ENCODE measurements at regions not wholly inside any gene's neighbourhood (a gene's known extent, or its start where the extent isn't known, plus 50 kb on each side); places are given as distances from the start of the nearest gene placed in this dataset.
"Not testable (repeated sequence)": the region's sequence is repeated elsewhere in the genome, so short reads cannot be mapped to it uniquely, and the experiment has no call there.

DNA sequence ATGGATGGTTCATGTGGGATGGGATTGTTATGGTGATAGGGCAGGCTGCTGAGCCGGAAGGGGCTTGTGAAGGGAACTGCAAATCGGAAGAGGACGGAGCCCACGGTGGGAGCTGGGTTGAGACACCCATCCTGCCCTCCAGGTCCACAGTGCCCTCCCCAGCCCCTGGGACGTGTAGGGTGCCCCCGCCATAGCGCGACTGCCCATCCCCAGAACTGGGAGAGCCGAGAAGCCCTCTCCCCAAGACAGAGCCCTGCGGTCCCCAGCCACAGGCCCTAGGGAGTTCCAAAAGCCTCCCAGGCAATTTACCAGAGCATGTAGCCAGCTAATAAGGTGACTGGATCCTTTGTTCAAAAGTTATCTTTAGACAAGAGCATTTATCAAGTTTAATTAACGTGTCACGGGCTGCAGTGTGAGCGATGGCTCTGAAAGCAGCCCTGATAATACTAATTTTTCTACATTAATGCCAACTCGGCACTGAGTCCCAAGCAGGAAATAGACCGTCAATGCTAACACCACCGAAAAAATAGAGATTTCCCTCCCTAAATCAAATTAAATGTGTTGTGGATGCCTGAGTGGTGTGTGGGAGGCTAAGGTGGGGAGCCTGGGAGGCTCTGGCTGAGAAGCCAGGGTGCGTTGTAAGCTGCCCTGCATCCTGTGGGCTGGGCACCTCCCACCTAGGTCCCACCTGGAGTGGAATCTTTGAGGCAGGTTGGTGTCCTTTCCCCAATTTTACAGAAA, 76.8 kb upstream of the RTL6 start:
- no peak for DNase-seq

DNA sequence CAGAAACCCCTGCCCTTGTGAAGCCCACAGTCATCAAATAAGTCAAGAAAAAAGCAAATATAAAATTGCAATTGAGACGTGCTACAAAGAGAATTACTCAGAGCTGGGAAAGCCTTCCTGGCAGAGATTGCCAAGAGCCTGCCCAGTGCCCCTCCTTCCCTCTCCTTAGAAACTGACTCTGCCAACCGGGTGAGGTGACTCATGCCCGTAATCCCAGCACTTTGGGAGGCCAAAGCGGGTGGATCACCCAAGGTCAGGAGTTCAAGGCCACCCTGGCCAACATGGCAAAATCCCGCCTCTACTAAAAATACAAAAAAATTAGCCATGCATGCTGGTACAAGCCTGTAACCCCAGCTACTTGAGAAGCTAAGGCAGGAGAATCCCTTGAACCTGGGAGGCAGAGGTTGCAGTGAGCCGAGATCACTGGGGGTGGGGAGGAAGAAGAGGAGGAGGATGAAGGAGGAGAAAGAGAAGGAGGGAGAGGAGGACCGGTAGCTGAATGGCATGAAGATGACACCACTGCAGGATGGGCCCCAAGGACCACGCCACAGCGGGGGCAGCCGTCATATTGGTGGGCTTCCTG, 76.1 kb upstream of the RTL6 start:
- DNase-seq = no peak

DNA sequence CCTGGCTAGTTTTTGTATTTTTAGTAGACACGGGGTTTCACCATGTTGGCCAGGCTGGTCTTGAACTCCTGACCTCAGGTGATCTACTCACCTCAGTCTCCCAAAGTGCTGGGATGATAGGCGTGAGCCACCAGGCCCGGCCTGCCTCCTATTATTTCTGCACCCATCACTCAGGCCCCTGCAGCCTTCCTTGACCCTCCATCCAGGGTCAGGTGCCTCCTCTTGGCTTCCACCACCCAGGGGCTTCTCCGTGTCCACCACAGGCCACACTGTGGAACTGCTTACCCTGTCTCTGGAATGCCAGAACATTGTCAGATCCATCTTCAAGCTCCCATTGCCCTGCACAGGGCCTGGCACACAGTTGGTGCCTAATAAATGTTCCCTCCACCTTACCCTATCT, 75.4 kb upstream of the RTL6 start:
- DNase-seq = no peak

DNA sequence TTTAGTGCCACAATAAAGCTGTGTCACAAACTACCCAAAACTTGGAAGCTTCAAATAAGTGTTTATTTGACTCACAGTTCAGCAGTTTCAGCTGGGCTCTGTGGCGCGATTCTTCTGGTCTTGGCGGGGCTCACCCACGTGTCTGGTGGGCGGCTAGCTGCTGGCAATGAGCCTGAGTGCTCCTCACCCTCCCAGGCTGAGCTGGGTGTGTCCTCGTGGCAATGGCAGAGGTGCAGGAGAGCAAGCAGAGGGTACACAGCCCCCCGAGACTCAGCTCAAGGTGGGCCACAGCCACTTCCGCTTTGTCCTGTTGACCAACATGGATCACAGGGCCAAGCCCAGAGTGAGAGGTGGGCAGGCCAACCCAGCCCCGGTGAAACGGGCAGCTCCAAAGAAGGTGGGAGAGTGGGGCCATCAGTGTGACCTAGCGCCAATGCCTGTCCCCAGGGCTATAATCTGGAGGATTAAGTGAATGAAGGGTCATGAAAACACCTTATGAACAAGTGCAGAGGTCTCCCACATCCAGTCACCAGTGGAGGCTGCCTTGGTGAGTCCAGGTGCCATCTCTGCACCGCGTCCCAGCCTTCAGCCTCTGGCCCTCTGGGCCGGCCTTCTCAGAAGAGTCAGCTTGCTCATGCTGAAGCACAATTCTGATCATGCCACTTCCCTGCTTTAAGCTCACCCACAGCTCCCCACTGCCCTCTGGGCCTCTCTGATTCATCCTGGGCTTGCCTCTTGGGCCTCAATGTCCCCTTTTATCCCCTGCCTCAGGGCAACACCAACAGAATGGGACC, 74.6 kb upstream of the RTL6 start:
- DNase-seq = no peak

DNA sequence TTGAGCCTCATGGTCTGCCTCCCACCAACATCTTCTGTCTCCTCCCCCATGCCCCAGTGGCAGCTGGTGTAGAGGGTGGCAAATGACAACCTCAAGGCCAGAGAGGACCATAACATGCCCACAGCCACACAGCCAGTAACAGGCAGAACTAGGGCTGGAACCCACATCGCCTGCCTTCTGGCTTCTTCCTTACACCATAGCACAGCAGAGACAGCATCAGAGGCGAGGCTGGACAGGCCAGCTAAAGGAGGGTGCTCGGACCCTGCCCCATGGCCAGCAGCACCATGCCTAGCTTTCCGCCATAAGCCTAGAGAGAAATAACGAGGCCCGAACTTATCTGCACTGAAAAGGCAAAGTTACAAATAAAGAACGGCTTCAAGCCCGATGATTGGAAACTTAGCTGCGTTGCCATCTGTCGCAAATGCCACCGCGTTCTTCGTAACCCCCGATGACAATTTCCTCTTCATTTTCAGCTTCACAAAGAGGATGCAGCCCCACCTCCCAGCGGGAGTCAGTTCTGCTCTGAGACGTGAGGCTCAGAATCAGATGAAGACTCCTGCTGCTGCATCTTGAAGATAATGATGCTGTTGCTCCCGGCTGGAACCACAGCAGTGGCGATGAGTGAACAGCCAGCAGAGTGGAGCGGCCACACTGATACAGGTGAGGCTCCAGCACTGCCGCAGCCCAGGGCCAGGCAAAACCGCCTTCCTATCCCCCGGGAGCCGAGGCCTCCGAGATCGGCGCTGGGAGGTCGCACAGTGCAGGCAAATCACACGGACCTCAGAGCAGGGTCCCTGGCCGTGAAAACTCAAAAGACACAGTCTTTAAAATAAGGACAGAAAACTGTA, 73.8 kb upstream of the RTL6 start:
- no peak for DNase-seq

DNA sequence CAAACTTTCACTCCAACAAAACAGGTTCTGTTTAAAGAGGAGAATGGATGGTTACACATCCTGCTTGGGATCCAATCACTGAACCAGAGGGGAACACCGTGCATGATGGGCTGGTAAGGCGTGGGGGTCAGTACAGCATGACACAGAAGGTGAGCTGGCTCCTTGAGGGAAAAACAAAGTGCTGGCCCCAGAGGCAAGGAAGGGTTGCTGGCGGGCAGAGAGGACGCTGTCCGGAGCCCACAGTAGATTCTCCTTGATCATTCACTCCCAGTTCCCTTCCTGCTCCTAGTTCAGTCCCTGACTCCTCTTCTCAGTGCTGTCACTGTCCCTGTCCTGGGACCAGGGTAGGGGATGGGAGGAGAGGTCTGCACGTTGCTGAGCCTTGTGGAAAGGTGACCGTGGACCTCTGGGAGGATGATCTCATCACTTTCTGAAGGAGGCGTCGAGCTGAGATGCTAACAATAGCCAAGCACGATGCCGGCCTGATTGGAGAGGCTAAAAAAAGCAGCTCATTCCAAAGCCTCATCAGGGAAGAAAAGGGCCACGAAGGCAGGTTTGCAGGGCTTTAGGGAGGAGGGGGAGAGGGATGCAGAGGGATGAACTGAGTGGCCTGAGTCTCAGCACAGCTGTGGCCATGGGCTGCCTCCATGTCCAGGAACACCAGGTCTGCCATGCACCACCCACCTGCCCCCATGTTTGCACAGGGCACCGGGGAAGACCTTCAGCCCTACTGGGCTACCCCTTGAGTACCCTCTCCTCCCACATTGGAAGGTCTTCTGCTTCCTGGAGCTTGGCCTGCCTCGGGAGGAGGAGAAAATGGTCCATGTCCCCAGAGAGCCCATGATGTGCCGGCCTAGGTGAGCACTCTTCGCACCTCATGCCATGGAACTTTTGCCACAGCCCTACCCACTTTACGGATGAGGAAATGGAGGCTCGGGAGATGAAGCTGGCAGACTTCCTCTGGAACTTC, 72.7 kb upstream of the RTL6 start:
- no peak for DNase-seq

DNA sequence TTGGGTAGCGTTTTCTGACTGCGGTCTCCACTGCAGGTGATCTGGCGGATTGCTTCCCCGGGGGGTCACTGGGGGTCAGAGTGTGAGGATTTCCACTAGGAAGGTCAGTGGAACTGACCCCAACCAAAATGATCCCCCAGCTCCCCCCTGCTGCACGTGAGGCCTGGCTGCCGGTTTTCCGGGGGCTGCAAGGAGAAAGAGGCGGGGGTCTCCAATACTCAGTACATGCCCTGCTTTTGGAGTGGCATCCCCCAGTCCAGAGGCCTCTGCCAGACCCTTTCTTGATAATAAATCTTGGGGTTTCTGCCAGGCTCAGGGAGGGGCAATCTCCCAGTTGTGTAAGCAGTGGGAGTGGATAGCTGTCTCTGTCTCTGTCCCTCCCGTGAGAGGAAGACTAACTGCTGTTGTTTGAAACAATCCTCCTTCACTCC, 71.5 kb upstream of the RTL6 start:
- DNase-seq = no peak

DNA sequence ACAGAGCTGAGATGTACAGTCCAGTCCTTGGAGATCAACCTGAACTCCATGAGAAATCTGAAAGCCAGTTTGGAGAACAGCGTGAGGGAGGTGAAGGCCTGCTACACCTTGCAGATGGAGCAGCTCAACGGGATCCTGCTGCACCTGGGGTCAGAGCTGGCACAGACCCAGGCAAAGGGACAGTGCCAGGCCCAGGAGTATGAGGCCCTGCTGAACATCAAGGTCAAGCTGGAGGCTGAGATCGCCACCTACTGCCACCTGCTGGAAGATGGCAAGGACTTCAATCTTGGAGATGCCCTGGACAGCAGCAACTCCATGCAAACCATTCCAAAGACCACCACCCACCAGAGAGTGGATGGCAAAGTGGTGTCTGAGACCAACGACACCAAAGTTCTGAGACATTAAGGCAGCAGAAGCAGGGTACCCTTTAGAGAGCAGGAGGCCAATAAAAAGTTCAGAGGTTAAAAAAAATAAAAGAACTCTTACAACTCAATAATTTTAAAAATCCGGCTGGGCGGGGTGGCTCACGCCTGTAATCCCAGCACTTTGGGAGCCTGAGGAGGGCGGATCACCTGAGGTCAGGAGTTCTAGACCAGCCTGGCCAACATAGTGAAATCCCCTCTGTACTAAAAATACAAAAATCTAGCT, 69.9 kb upstream of the RTL6 start:
- DNase-seq = no peak

DNA sequence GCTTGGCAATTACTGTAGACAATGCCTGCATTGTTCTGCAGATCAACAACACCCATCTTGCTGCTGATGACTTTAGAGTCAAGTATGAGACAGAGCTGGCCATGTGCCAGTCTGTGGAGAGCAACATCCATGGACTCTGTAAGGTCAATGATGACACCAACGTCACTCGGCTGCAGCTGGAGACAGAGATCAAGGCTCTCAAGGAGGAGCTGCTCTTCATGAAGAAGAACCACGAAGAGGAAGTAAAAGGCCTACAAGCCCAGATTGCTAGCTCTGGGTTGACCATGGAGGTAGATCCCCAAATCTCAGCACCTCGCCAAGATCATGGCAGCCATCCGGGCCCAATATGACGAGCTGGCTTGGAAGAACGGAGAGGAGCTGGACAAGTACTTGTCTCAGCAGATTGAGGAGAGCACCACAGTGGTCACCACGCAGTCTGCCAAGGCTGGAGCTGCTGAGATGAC, 69.4 kb upstream of the RTL6 start:
- DNase-seq = not testable (repeated sequence)

DNA sequence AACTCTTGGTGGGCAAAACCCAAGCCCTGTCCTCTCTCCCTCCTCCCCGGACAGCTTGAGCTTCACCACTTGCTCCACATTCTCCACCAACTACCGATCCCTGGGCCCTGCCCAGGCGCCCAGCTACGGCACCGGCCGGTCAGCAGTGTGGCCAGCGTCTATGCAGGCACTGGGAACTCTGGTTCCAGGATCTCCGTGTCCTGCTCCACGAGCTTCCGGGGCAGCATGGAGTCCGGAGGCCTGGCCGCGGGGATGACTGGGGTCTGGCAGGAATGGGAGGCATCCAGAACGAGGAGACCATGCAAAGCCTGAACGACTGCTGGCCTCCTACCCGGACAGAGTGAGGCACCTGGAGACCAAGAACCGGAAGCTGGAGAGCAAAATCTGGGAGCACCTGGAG, 68.9 kb upstream of the RTL6 start:
- no peak for DNase-seq

DNA sequence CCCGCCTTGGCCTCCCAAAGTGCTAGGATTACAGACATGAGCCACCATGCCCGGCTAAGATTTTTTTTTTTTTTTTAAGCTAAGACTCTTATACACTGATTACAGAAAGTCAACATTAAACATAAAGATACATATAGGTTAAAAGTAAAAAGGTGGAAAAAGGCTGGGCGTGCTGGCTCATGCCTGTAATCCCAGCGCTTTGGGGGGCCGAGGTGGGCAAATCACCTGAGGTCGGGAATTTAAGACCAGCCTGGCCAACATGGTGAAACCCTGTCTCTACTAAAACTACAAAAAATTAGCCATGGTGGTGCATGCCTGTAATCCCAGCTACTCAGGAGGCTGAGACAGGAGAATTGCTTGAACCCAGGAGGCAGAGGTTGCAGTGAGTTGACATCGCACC, 64.6 kb upstream of the RTL6 start:
- not testable (repeated sequence) for DNase-seq

DNA sequence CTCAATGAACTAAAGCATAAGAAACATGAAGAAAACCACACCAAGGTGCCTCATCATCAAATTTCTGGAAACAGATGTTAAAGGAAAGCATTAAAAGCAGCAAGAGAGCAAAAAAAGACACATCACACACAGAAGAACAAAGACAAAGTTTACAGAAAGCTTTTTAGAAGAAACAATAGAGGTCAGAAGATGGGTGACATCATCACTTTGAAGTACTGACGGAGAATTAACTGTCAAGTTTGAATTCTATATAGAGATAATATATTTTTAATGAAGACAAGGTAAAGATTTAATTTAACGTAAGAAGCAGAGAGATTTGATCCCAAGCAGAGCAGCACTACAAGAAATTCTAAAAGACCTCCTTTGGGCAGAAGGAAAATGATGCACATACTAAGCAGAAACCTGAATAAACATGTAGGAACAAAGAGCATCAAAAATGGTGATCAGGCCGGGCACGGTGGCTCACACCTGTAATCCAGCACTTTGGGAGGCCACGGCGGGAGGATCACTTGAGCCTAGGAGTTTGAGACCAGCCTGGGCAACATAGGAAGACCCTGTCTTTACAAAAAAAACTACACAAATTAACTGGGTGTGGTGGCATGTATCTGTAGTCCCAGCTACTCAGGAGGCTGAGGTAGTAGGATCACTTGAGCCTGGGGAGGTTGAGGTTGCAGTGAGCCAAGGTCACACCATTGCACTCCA, 63.3 kb upstream of the RTL6 start:
- no peak for DNase-seq

DNA sequence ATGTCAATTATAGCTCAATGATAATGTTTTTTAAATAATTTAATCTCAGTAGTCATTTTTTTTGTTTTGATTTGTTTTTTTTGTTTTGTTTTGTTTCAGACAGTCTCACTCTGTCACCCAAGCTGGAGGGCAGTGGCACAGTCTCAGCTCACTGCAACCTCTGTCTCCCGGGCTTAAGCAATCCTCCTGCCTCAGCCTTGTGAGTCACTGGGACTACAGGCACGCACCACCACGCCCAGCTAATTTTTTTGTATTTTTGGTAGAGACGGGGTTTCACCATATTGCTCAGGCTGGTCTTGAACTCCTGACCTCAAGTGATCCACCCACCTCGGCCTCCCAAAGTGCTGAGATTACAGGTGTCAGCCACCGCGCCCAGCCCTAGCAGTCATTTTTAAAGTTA, 60.6 kb upstream of the RTL6 start:
- DNase-seq = not testable (repeated sequence)

DNA sequence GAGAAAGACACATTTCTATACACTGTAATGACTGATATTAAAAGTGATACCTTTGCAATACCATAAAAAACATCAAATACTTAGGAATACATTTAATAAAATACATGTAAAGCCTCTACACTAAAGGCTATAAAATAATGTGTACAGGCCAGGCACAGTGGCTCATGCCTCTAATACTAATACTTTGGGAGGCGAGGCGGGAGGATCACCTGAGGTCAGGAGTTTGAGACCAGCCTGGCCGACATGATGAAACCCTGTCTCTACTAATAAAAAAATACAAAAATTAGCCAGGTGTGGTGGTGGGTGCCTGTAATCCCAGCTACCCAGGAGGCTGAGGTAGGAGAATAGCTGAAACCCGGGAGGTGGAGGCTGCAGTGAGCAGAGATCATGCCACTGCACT, 59.8 kb upstream of the RTL6 start:
- DNase-seq = not testable (repeated sequence)

DNA sequence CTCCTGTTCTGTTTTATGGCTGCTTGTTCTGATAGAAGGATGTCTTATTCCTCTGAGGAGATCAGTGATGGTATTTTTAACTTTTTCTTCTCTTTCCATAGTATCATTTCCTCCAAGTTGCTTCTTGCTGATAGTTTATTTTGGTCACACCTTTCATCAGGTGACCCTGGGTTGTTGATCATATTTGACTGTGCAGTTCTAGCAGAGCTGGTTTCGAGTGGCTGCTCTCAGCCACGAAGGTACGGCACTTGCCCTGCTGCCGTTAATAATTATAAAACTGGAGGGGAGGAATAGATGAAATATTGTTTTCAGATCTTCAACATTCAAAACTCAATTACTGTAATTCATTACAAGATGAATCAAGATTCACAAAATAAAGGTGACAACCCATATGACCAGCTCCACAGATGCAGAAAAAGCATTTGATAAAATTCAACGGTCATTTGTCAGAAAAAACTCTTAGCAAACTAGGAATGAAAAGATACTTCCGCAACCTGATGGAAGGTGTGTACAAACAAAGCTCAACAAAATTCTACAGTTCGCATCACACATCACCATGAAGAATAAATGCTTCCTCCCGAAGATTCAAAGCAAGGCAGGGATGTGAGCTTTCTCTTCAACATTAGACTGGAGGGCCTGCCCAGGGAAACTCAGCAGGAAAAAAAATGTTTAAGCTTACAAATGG, 59.2 kb upstream of the RTL6 start:
- no peak for DNase-seq

DNA sequence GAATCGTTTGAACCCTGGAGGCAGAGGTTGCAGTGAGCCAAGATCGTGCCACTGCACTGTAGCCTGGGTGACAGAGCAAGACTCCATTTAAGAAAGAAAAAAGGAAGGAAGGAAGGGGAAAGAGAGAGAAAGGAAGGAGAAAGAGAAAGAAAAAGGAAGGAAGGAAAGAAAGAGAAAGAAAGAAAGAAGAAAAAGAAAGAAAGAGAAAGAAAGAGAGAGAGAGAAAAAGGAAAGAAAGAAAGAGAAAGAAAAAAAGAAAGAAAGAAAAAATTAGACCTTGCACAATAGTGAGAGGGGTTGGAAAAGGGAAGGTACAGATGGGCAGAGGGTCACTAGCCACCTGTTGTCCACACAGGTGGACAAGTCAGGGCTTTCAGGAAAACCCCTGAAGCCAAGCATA, 57.6 kb upstream of the RTL6 start:
- no peak for DNase-seq

DNA sequence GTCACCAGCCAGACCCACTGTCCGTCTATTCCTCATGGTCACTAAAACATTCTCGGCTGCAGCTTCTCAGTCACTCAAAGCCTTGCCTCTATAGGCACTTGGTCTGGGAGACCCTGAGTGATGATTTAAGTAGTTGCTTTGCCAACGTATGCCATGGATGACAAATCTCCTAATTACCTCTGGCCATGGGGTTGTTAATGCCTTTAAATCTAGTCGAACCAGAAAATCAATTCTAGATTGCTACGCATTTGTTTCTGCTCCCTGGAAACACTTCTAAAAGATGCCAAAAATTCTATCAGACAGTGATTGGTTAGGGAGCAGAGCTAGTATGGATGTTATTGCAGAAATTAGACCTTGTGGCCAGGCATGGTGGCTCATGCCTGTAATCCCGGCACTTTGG, 57.0 kb upstream of the RTL6 start:
- DNase-seq = no peak

DNA sequence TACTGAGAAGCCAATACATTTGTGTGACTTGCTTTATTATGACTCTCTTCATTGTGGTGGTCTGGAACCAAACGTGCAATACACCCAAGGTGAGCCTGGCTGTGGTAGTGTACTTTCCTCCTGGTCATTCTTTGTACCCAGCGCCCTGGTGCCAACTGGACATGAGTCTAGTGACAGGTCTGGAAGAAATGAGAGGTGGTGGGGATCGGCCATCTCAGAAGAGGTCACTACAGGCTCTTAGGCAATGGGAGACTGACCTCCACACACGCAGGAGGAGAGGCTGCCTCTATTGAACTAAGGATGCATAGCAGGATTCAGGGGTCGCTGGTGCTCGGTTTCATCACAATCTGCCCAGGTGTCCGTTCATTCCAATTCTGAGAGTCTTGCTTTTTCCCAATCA, 56.4 kb upstream of the RTL6 start:
- no peak for DNase-seq

DNA sequence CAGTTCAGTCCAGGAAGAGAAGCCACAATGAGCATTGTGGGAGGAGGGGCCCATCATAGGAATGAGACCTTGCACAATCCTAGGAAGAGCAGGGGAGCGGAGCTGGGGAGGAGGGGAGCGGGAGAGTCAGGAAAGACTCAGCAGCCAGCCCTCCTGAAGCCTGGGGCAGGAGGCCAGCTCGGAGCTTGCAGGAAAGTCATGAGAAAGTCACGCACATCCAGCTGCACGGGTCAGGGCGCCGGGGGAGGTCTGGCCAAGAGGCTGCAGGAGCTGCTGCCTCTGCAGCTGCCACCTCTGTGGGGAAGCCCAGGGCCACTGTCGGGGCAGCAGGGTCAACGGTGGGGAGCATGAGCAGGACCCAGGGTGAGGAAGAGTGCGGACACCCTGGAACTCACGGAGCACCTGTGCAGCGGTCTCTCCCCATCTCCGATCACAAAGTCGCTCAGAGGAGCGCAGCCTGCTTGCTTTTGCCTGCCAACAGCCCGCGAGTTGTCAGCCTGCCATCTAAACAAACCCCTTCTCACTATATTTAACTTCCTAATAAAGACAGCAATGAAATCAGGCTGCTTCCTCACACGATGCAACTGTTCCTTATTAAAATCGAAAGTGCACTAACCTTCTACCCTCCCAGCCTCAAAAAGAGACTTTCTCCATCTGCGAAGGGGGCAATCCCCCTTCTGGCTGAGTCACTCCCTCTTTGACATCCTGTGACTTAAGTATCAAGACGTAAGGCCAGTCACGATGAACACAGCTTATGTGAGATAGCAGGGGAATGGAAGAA, 52.9 kb upstream of the RTL6 start:
- no peak for DNase-seq

Data from cerebellar nuclear complex (tissue), 1 donor.